ENCODE measurements at regions not wholly inside any gene's neighbourhood (a gene's known extent, or its start where the extent isn't known, plus 50 kb on each side); places are given as distances from the start of the nearest gene placed in this dataset.

DNA sequence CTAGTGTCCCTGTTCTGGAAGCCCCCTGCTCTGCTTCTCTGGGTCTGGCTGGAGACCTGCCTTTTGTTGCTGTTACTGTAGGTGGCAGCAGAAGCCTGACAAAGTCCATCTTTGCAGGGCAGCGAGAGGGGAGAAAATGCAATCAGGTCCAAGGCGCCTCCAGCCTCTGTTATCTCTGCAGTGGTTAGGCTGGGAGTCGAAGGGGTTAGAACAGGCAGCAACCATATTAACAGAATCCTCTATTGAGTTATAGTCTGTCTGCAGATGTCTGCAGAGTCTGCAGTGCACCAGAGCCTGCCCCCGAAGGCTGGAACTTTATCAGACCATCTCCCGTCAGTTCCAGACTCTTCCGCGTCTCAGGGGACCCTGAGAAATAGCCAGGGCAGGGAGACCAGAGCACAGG lies 404.9 kb upstream of the EEF2KMT start:
- RAD21 ChIA-PET (ENCODE audit: low non-redundant PET in 1 of 2, low total read pairs in 2 of 2, uncharacterized antibody in 2 of 2, unreplicated experiment in 2 of 2) = no interaction called here
- intact Hi-C loops (cut with micrococcal nuclease) = loop anchor here (1.0 to 5.0 kb wide), 2 partner anchors 100 to 114 kb away; no protein-coding TSS in a partner anchor

DNA sequence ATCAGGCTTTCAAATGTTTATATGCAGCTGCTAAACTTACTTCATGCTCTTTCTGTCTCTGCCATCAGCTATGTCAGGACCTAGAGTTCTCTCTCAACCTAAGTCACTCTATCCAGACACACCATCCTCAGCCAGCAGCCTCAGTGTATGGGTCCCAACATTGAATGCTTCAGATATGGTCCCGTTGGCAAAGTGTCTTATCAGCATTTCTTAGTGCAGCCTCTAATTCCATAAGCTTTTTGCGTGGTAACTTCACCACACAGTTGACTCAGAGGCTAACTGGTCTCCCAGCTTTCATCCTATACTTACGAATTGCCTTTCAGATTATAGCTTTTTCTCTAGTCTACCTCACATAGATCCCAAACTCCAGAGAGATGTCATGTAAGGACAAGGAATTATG lies 402.9 kb upstream of the EEF2KMT start:
- no peak for DNase-seq (ENCODE audit: low read depth, low spot score)
- Histone ChIP-seq H3K27ac (ENCODE audit: low read depth, low read length) (no peak overlapping the region), H3K9me3 (ENCODE audit: control insufficient read depth in 1 of 2, insufficient read depth in 1 of 2, low read depth in 1 of 2, low read length in 2 of 2) (peaks cover 0 to 5% of the 10 kb centered on the region in 2 experiments; a peak in 1 of 4 replicates), H3K9me2 (ENCODE audit: insufficient read depth) (no peaks in the 10 kb centered on the region), H3K36me3 (ENCODE audit: control insufficient read depth in 1 of 2, insufficient read depth in 2 of 2, low read length in 2 of 2) (no peaks in the 10 kb centered on the region), H3K4me3 (replicated peaks in 1 of 2; ENCODE audit: low read depth in 1 of 2, low read length in 2 of 2) (no peak overlapping the region), H3K27me3 (ENCODE audit: insufficient read depth, low read length) (no peaks in the 10 kb centered on the region), H3K9ac (ENCODE audit: low read length) (no peak overlapping the region), H2AFZ (ENCODE audit: low read depth, low read length, poor library complexity, severe bottlenecking) (no peak overlapping the region), H3K4me1 (ENCODE audit: control insufficient read depth in 1 of 2, insufficient read depth in 2 of 2, low read length in 2 of 2) (peaks cover 0 to 8% of the 10 kb centered on the region in 2 experiments; a peak in 2 of 4 replicates), H4K20me1 (ENCODE audit: insufficient read depth) (no peaks in the 10 kb centered on the region; the same call in 1 of the 2 replicates), H3K79me2 (ENCODE audit: insufficient read depth, low read length) (no peaks in the 10 kb centered on the region), H3K4me2 (ENCODE audit: low read length) (no peak overlapping the region)
- ATAC-seq = no peak
- no peak for TF ChIP-seq ZFX (IDR thresholded peaks at IDR 0.05)
- TF ChIP-seq RAD21 (IDR thresholded peaks at IDR 0.05; ENCODE audit: low read depth) = no peak
- TF ChIP-seq POLR2AphosphoS5 (IDR thresholded peaks at IDR 0.05; ENCODE audit: low read depth, low read length) = no peak
- TF ChIP-seq CBX3 (IDR thresholded peaks at IDR 0.05; ENCODE audit: low read depth) = no peak
- no peak for TF ChIP-seq SIN3A (IDR thresholded peaks at IDR 0.05; ENCODE audit: low read depth)
- TF ChIP-seq EZH2phosphoT487 (IDR thresholded peaks at IDR 0.05; ENCODE audit: borderline replicate concordance) = no peak
- TF ChIP-seq, protein P1, sequence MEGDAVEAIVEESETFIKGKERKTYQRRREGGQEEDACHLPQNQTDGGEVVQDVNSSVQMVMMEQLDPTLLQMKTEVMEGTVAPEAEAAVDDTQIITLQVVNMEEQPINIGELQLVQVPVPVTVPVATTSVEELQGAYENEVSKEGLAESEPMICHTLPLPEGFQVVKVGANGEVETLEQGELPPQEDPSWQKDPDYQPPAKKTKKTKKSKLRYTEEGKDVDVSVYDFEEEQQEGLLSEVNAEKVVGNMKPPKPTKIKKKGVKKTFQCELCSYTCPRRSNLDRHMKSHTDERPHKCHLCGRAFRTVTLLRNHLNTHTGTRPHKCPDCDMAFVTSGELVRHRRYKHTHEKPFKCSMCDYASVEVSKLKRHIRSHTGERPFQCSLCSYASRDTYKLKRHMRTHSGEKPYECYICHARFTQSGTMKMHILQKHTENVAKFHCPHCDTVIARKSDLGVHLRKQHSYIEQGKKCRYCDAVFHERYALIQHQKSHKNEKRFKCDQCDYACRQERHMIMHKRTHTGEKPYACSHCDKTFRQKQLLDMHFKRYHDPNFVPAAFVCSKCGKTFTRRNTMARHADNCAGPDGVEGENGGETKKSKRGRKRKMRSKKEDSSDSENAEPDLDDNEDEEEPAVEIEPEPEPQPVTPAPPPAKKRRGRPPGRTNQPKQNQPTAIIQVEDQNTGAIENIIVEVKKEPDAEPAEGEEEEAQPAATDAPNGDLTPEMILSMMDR (IDR thresholded peaks at IDR 0.05 in 2 of 3, conservative IDR thresholded peaks at IDR 0.05 in 1 of 3; ENCODE audit: borderline replicate concordance in 1 of 3, insufficient read depth in 1 of 3, low read depth in 2 of 3, low read length in 2 of 3) = no peak
- TF ChIP-seq SRF (IDR thresholded peaks at IDR 0.05; ENCODE audit: low read depth) = no peak
- POLR2A ChIA-PET = no interaction called here
- no TSS peak for BruUV-seq (replicated peaks)
- CTCF ChIA-PET = interaction anchor here (2.8 kb wide), 1 partner anchor 115 kb away, joined by 17 read pairs; no protein-coding TSS in a partner anchor
- intact Hi-C loops (cut with micrococcal nuclease) = loop anchor here (5.0 kb wide), 1 partner anchor 102 kb away; no protein-coding TSS in a partner anchor
- RAD21 ChIA-PET (ENCODE audit: low non-redundant PET in 1 of 2, low total read pairs in 2 of 2, uncharacterized antibody in 2 of 2, unreplicated experiment in 2 of 2) = no interaction called here

More for the DNA sequence above, 404.9 kb upstream of the EEF2KMT start:
- ChIA-PET POLR2A (no interaction called here), CTCF (interaction anchor here (2.8 kb wide), 1 partner anchor 113 kb away, joined by 17 read pairs; no protein-coding TSS in a partner anchor)
- Histone ChIP-seq H3K4me3 (replicated peaks in 1 of 2; ENCODE audit: low read depth in 1 of 2, low read length in 2 of 2) (no peak overlapping the region), H3K36me3 (ENCODE audit: control insufficient read depth in 1 of 2, insufficient read depth in 2 of 2, low read length in 2 of 2) (no peaks in the 10 kb centered on the region), H3K9me2 (ENCODE audit: insufficient read depth) (no peaks in the 10 kb centered on the region), H3K79me2 (ENCODE audit: insufficient read depth, low read length) (no peaks in the 10 kb centered on the region), H3K27me3 (ENCODE audit: insufficient read depth, low read length) (peaks cover 5% of the 10 kb centered on the region; the same call in 1 of the 2 replicates), H3K4me1 (ENCODE audit: control insufficient read depth in 1 of 2, insufficient read depth in 2 of 2, low read length in 2 of 2) (peaks cover 0 to 2% of the 10 kb centered on the region in 2 experiments; a peak in 1 of 4 replicates), H3K4me2 (ENCODE audit: low read length) (no peak overlapping the region), H3K27ac (ENCODE audit: low read depth, low read length) (no peak overlapping the region), H3K9me3 (ENCODE audit: control insufficient read depth in 1 of 2, insufficient read depth in 1 of 2, low read depth in 1 of 2, low read length in 2 of 2) (peaks cover 0 to 5% of the 10 kb centered on the region in 2 experiments; a peak in 1 of 4 replicates), H3K9ac (ENCODE audit: low read length) (no peak overlapping the region), H4K20me1 (ENCODE audit: insufficient read depth) (no peaks in the 10 kb centered on the region), H2AFZ (ENCODE audit: low read depth, low read length, poor library complexity, severe bottlenecking) (no peak overlapping the region)
- DNase-seq (ENCODE audit: low read depth, low spot score) (no peak), ATAC-seq (peak; percentile 40; the same call in 1 of the 2 replicates)
- BruUV-seq (replicated peaks) = no TSS peak
- TF ChIP-seq ZFX (IDR thresholded peaks at IDR 0.05) (no peak), RAD21 (IDR thresholded peaks at IDR 0.05; ENCODE audit: low read depth) (peak; percentile 56)
- TF ChIP-seq, protein P1 (IDR thresholded peaks at IDR 0.05 in 2 of 3, conservative IDR thresholded peaks at IDR 0.05 in 1 of 3; ENCODE audit: borderline replicate concordance in 1 of 3, insufficient read depth in 1 of 3, low read depth in 2 of 3, low read length in 2 of 3) = peak; percentile 22 to 53 (median 35); a peak in 5 of 6 replicates
